HepG2 (cell line): ENCODE measurements at regions not wholly inside any gene's neighbourhood (a gene's known extent, or its start where the extent isn't known, plus 50 kb on each side); places are given as distances from the start of the nearest gene placed in this dataset.

Experiments
- ATAC-seq: fragments of 200-7000 bp; cut with Tn5 transposase; 3 replicates; pipeline ENCODE4 v1.9.1; 2020; ENCODE audit warnings: mild to moderate bottlenecking, moderate library complexity
- BruUV-seq: library from RNA; stranded (reverse); fragments of 400-500 nt; replicated peaks from 2 replicates; lab custom pipeline; 2021; lab: Mats Ljungman, UMichigan
- CTCF ChIA-PET: fragments of 300-600 bp; formaldehyde crosslinking; extraction: SDS; loops from one replicate; lab custom pipeline; 2021; ENCODE audit warnings: low total read pairs, inconsistent platforms, low intra/inter-chr PET ratio; lab: Yijun Ruan, JAX
- POLR2A ChIA-PET: fragments of 350-600 bp; sonication (Branson Sonifier 250); formaldehyde crosslinking; loops from one replicate; lab custom pipeline; 2020; ENCODE audit warnings: antibody characterized with exemption, inconsistent platforms; lab: Yijun Ruan, JAX
- DNase-seq: peaks from one replicate; pipeline ENCODE4 v3.0.0-alpha.2; 2015; ENCODE audit warnings: low spot score
- FAIRE-seq: peaks from 3 replicates; lab custom pipeline; 2011; peaks lifted over from hg19 to GRCh38; lab: Jason Lieb, UNC
- H2AFZ ChIP-seq: one replicate; pipeline ENCODE4 v1.6.1; 2011; ENCODE audit warnings: low read length, inconsistent platforms
- H3K27ac ChIP-seq: fragments of 300-600 bp; 3 replicates; pipeline ENCODE4 v1.8.0; 2011; ENCODE audit warnings: mixed run types, mild to moderate bottlenecking, mixed read lengths, low read length, inconsistent platforms; ENCODE audit not compliant: insufficient read depth; ENCODE audit errors: extremely low read length
- H3K27me3 ChIP-seq, 2 experiments: fragments of 200-600 bp in 1 of 2; 2 replicates in 1 of 2; 3 replicates in 1 of 2; pipeline versions ENCODE4 v1.6.0 to v1.8.0; 2011; ENCODE audit warnings: low read length in 2 of 2, mild to moderate bottlenecking in 2 of 2, moderate library complexity in 2 of 2, inconsistent platforms in 1 of 2; ENCODE audit not compliant: insufficient read depth in 2 of 2, control insufficient read depth in 1 of 2
- H3K36me3 ChIP-seq, 2 experiments: fragments of 200-600 bp in 1 of 2; replicated peaks in 1 of 2; 2 replicates in 1 of 2; 3 replicates in 1 of 2; pipeline versions ENCODE4 v1.5.1 to v1.8.0; 2011; ENCODE audit warnings: low read length in 2 of 2, inconsistent platforms in 1 of 2; ENCODE audit not compliant: insufficient read depth in 2 of 2, control insufficient read depth in 1 of 2
- H3K4me1 ChIP-seq: 2 replicates; pipeline ENCODE4 v1.5.1; 2012; ENCODE audit warnings: low read length, inconsistent platforms; ENCODE audit not compliant: insufficient read depth
- H3K4me2 ChIP-seq: 2 replicates; pipeline ENCODE4 v1.6.0; 2011; ENCODE audit warnings: low read depth, low read length, inconsistent platforms
- H3K4me3 ChIP-seq, 3 experiments: fragments of 200-600 bp in 1 of 3; sonication (generic), shearing (Covaris generic) in 1 of 3; replicated peaks in 1 of 3; 2 replicates each; pipeline ENCODE4 v1.5.1; 2011 to 2016; ENCODE audit warnings: low read length in 3 of 3, inconsistent platforms in 2 of 3, low read depth in 2 of 3, mild to moderate bottlenecking in 2 of 3, control low read depth in 1 of 3, mixed read lengths in 1 of 3; ENCODE audit not compliant: insufficient read depth in 1 of 3
- H3K79me2 ChIP-seq: one replicate; pipeline ENCODE4 v1.6.1; 2011; ENCODE audit warnings: low read length, inconsistent platforms; ENCODE audit not compliant: insufficient read depth
- H3K9ac ChIP-seq: 2 replicates; pipeline ENCODE4 v1.6.0; 2011; ENCODE audit warnings: mild to moderate bottlenecking, low read depth, low read length, inconsistent platforms; ENCODE audit not compliant: insufficient read depth
- H3K9me3 ChIP-seq: 2 replicates; pipeline ENCODE4 v1.5.1; 2012; ENCODE audit warnings: mild to moderate bottlenecking, low read length
- H4K20me1 ChIP-seq: 2 replicates; pipeline ENCODE4 v1.6.0; 2011; ENCODE audit warnings: inconsistent platforms, mild to moderate bottlenecking, low read length, moderate library complexity; ENCODE audit not compliant: insufficient read depth
- ARHGAP35 ChIP-seq: sonication (generic); formaldehyde crosslinking; IDR thresholded peaks from 2 replicates; pipeline ENCODE4 v1.9.0; 2022; ENCODE audit warnings: mild to moderate bottlenecking, inconsistent platforms, moderate library complexity, missing genetic modification reagents, borderline replicate concordance
- EEA1 ChIP-seq: sonication (generic); formaldehyde crosslinking; IDR thresholded peaks from 2 replicates; pipeline ENCODE4 v1.5.1; 2020; ENCODE audit warnings: mild to moderate bottlenecking, missing genetic modification reagents, borderline replicate concordance
- HMGXB4 ChIP-seq, 2 experiments: sonication (generic) in 1 of 2; formaldehyde crosslinking in 1 of 2; IDR thresholded peaks; 2 replicates each; pipeline versions ENCODE4 v1.4.0 to v1.6.1; 2018 to 2020; ENCODE audit warnings: missing genetic modification reagents in 2 of 2, borderline replicate concordance in 1 of 2, low read depth in 1 of 2, mild to moderate bottlenecking in 1 of 2, missing biosample characterization in 1 of 2
- MEIS1 ChIP-seq: sonication (generic); formaldehyde crosslinking; IDR thresholded peaks from 2 replicates; pipeline ENCODE4 v1.9.0; 2021; ENCODE audit warnings: mild to moderate bottlenecking, missing genetic modification reagents, moderate library complexity, borderline replicate concordance
- MNT ChIP-seq: fragments of 450-650 bp; IDR thresholded peaks from 2 replicates; pipeline ENCODE4 v1.6.1; 2016
- NFE2L2 ChIP-seq: fragments of 150-350 bp; IDR thresholded peaks from 2 replicates; pipeline ENCODE4 v1.6.1; 2014; ENCODE audit warnings: low read length
- RNF2 ChIP-seq: fragments of 450-650 bp; conservative IDR thresholded peaks from 2 replicates; pipeline ENCODE4 v1.6.1; 2016; ENCODE audit warnings: low read depth
- TAF15 ChIP-seq: fragments of 200-400 bp; formaldehyde crosslinking; IDR thresholded peaks from one replicate; pipeline ENCODE4 v1.6.1; 2018; ENCODE audit warnings: mild to moderate bottlenecking, low read depth, low read length; ENCODE audit not compliant: poor library complexity, severe bottlenecking
- ZBTB38 ChIP-seq: sonication (generic); formaldehyde crosslinking; IDR thresholded peaks from 2 replicates; pipeline ENCODE4 v1.5.1; 2020; ENCODE audit warnings: mild to moderate bottlenecking, missing genetic modification reagents
- ZNF24 ChIP-seq: fragments of 450-650 bp; IDR thresholded peaks from 2 replicates; pipeline ENCODE4 v1.6.1; 2017; ENCODE audit warnings: antibody characterized with exemption, mild to moderate bottlenecking
- ZNF496 ChIP-seq: sonication (generic); formaldehyde crosslinking; IDR thresholded peaks from 2 replicates; pipeline ENCODE4 v1.8.1; 2023; ENCODE audit warnings: mild to moderate bottlenecking, moderate library complexity, missing genetic modification reagents; ENCODE audit not compliant: insufficient replicate concordance
- ZNF543 ChIP-seq: sonication (generic); formaldehyde crosslinking; IDR thresholded peaks from 2 replicates; pipeline ENCODE4 v1.4.0; 2020; ENCODE audit warnings: mild to moderate bottlenecking, missing genetic modification reagents
- ZNF556 ChIP-seq: sonication (generic); formaldehyde crosslinking; IDR thresholded peaks from 2 replicates; pipeline ENCODE4 v1.4.0; 2020; ENCODE audit warnings: mild to moderate bottlenecking, missing genetic modification reagents, borderline replicate concordance
- ZSCAN20 ChIP-seq: sonication (generic); formaldehyde crosslinking; IDR thresholded peaks from 2 replicates; pipeline ENCODE4 v1.4.0; 2020; ENCODE audit warnings: missing genetic modification reagents, mild to moderate bottlenecking, borderline replicate concordance
- WGBS: methylation state at CpG from one replicate; pipeline ENCODE4 v1.1.6; 2017; ENCODE audit warnings: low lambda C conversion rate; 5-methylcytosine and 5-hydroxymethylcytosine counted together
- in situ Hi-C: cut with HindIII; loops from 2 replicates; pipeline ENCODE4 v1.10.0; 2017; ENCODE audit warnings: low pct_unique_long_range_greater_than_20kb; ENCODE audit not compliant: extremely low pct_ligation_motif_present
- intact Hi-C: fragments of 100-400 bp; cut with micrococcal nuclease; formaldehyde crosslinking; loops from one replicate; pipeline ENCODE4 v1.10.0; 2022; ENCODE audit not compliant: unreplicated experiment
- TF ChIP-seq, protein P1 (sequence below): sonication (generic); formaldehyde crosslinking; IDR thresholded peaks from 2 replicates; pipeline ENCODE4 v1.8.0; 2023; ENCODE audit warnings: mild to moderate bottlenecking, missing genetic modification reagents

DNA sequence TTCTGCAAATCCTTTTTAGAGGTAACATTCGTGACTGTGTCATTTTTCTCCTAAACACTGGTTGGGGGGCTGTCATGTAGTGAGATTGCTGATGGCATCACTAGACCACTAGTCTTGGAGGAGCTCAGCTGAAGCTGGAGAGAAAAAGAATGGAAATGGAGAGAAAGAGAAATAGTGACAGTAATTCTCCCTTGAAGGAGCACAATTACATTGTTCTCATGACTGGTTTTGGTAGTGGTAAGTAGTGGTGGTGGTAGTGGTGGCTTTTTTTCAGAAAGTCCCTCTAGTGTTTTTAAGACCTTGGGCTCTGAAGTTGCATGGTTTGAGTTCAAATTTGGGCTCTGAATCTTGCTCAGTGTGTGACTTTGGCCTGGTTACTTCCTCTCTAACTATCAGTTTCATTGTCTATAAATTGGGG, 99.8 kb downstream of the LARP7 start (continued):
- TF ChIP-seq RNF2 (no peak), ZNF543 (no peak), EEA1 (CRISPR knock-in tag) (no peak)
- TF ChIP-seq, protein P1, sequence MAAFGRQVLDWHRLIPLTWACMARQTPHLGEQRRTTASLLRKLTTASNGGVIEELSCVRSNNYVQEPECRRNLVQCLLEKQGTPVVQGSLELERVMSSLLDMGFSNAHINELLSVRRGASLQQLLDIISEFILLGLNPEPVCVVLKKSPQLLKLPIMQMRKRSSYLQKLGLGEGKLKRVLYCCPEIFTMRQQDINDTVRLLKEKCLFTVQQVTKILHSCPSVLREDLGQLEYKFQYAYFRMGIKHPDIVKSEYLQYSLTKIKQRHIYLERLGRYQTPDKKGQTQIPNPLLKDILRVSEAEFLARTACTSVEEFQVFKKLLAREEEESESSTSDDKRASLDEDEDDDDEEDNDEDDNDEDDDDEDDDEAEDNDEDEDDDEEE (CRISPR knock-in tag) = no peak

GRCh38 chr4:112739442-112739841, 102.5 kb downstream of the LARP7 start:
- in situ Hi-C loops (no loop called here), intact Hi-C loops (no loop called here)
- no peaks in the 10 kb centered on the region for H3K27me3 ChIP-seq
- no peak overlapping the region for H3K9ac ChIP-seq
- POLR2A ChIA-PET = no interaction called here
- CTCF ChIA-PET = no interaction called here
- WGBS = 71% methylated on average over 8 of the region's 8 CpGs
- DNase-seq (no peak), FAIRE-seq (no peak), ATAC-seq (no peak)
- H3K79me2 ChIP-seq = no peaks in the 10 kb centered on the region
- H3K4me2 ChIP-seq = no peak overlapping the region
- no TSS peak for BruUV-seq
- no peaks in the 10 kb centered on the region for H3K36me3 ChIP-seq
- no peaks in the 10 kb centered on the region for H3K4me1 ChIP-seq
- no peak for TF ChIP-seq ZNF24
- no peak for TF ChIP-seq ZBTB38 (CRISPR knock-in tag)
- no peak for TF ChIP-seq MNT
- TF ChIP-seq ARHGAP35 (CRISPR knock-in tag) = no peak
- TF ChIP-seq TAF15 = no peak
- TF ChIP-seq NFE2L2 = no peak
- no peak for TF ChIP-seq ZNF496
- TF ChIP-seq MEIS1 (CRISPR knock-in tag) = no peak
- no peak for TF ChIP-seq ZSCAN20 (CRISPR knock-in tag)
- no peak for TF ChIP-seq ZNF556 (CRISPR knock-in tag)
- no peak for TF ChIP-seq HMGXB4 (CRISPR knock-in tag; IDR thresholded peaks at IDR 0.05; ENCODE audit: borderline replicate concordance in 1 of 2, low read depth in 1 of 2)
- H3K4me3 ChIP-seq = no peak overlapping the region
- no peak overlapping the region for H2AFZ ChIP-seq
- H4K20me1 ChIP-seq = no peaks in the 10 kb centered on the region
- no peak overlapping the region for H3K27ac ChIP-seq
- no peaks in the 10 kb centered on the region for H3K9me3 ChIP-seq
